HFFc6 (cell line): ENCODE measurements at regions not wholly inside any gene's neighbourhood (a gene's known extent, or its start where the extent isn't known, plus 50 kb on each side); places are given as distances from the start of the nearest gene placed in this dataset.

Experiments used
- DNase-seq: peaks from one replicate; pipeline ENCODE4 v3.0.0-alpha.2; 2018
- H3K27ac Mint-ChIP-seq: 2 replicates; pipeline ENCODE4 v1.8.0; 2020; ENCODE audit warnings: mild to moderate bottlenecking, mixed read lengths
- H3K27me3 Mint-ChIP-seq: 2 replicates; pipeline ENCODE4 v1.8.0; 2021; ENCODE audit warnings: mild to moderate bottlenecking, moderate library complexity, mixed read lengths; ENCODE audit not compliant: insufficient read depth
- H3K36me3 Mint-ChIP-seq: 2 replicates; pipeline ENCODE4 v1.8.0; 2021; ENCODE audit warnings: low read depth, mixed read lengths
- H3K4me1 Mint-ChIP-seq: 2 replicates; pipeline ENCODE4 v1.8.0; 2020; ENCODE audit warnings: low read depth, mixed read lengths
- H3K4me3 Mint-ChIP-seq: 2 replicates; pipeline ENCODE4 v1.8.0; 2020; ENCODE audit warnings: mild to moderate bottlenecking, moderate library complexity, mixed read lengths
- H3K9me3 Mint-ChIP-seq: 2 replicates; pipeline ENCODE4 v1.8.0; 2020; ENCODE audit warnings: mild to moderate bottlenecking, mixed read lengths
- CTCF ChIP-seq: fragments of 200-600 bp; sonication (generic); IDR thresholded peaks from 2 replicates; pipeline ENCODE4 v1.5.0; 2021; ENCODE audit warnings: antibody characterized with exemption, mild to moderate bottlenecking

- no peaks in the 10 kb centered on the region for H3K36me3 Mint-ChIP-seq
- no peak overlapping the region for H3K4me3 Mint-ChIP-seq
- peaks cover 43% of the 10 kb centered on the region for H3K4me1 Mint-ChIP-seq
- TF ChIP-seq CTCF, result no peak
- DNase-seq, result no peak
- no peaks in the 10 kb centered on the region for H3K9me3 Mint-ChIP-seq
- no peak overlapping the region for H3K27ac Mint-ChIP-seq
- no peaks in the 10 kb centered on the region; the same call in 1 of the 2 replicates for H3K27me3 Mint-ChIP-seq
Measured at GRCh38 chr2:226551522-226552250, 247.9 kb downstream of the IRS1 start.

- DNase-seq, result no peak
- no peaks in the 10 kb centered on the region; the same call in 1 of the 2 replicates for H3K27me3 Mint-ChIP-seq
- peaks cover 34% of the 10 kb centered on the region for H3K4me1 Mint-ChIP-seq
- peaks cover under 1% of the 10 kb centered on the region; the same call in 1 of the 2 replicates for H3K36me3 Mint-ChIP-seq
- H3K9me3 Mint-ChIP-seq, result no peaks in the 10 kb centered on the region
- no peak overlapping the region for H3K27ac Mint-ChIP-seq
- no peak overlapping the region for H3K4me3 Mint-ChIP-seq
- no peak for TF ChIP-seq CTCF
Measured at GRCh38 chr2:226550801-226551200, 248.8 kb downstream of the IRS1 start.

GRCh38 chr2:226548732-226549131 is 250.9 kb downstream of the IRS1 start:
- no peak overlapping the region for H3K27ac Mint-ChIP-seq
- no peaks in the 10 kb centered on the region; the same call in 1 of the 2 replicates for H3K27me3 Mint-ChIP-seq
- H3K4me1 Mint-ChIP-seq, result peaks cover 29% of the 10 kb centered on the region
- H3K4me3 Mint-ChIP-seq, result no peak overlapping the region
- H3K36me3 Mint-ChIP-seq, result peaks cover 5% of the 10 kb centered on the region; the same call in 1 of the 2 replicates
- peak; percentile 8 for DNase-seq
- no peaks in the 10 kb centered on the region for H3K9me3 Mint-ChIP-seq
- no peak for TF ChIP-seq CTCF

- no peak for TF ChIP-seq CTCF
- peaks cover 10% of the 10 kb centered on the region; the same call in 1 of the 2 replicates for H3K36me3 Mint-ChIP-seq
- no peaks in the 10 kb centered on the region; the same call in 1 of the 2 replicates for H3K27me3 Mint-ChIP-seq
- no peak overlapping the region for H3K4me3 Mint-ChIP-seq
- no peak overlapping the region for H3K27ac Mint-ChIP-seq
- no peaks in the 10 kb centered on the region for H3K9me3 Mint-ChIP-seq
- DNase-seq, result no peak
- peaks cover 29% of the 10 kb centered on the region for H3K4me1 Mint-ChIP-seq
Measured at GRCh38 chr2:226544596-226545210, 254.9 kb downstream of the IRS1 start.

DNA sequence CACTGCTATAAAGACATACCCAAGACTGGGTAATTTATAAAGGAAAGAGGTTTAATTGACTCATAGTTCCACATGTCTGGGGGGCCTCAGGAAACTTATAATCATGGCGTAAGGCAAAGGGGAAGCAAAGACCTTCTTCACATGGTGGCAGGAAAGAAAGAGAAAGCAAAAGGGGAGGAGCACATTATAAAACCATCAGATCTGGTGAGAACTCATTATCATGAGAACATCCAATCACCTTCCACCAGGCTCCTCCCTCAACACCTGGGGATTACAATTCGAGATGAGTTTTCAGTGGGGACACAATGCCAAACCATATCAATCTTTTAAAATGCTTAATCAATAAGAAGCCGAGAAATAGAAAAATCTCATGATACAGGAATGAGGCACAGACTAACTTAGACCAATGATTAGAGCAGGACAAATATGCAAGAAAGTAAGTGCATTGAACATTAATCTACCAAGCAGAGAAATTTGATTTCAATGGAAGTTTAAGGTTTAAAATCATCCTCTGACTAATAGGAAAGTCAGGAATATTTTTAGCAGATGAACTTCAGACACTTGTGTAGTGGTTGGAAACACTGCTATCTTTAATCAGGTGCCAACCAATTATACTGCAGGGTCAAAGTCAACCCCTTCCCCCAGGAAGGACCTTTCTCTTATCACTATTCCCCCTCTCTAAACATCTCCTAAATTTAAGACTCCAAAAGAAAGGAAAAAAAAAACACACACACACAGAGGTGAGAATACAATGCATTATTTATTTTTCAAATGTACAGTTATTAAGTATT is 259.2 kb downstream of the IRS1 start:
- H3K27me3 Mint-ChIP-seq, result no peaks in the 10 kb centered on the region; the same call in 1 of the 2 replicates
- no peak for DNase-seq
- peaks cover 5% of the 10 kb centered on the region; the same call in 1 of the 2 replicates for H3K36me3 Mint-ChIP-seq
- TF ChIP-seq CTCF, result no peak
- H3K4me3 Mint-ChIP-seq, result no peak overlapping the region
- no peak overlapping the region for H3K27ac Mint-ChIP-seq
- no peaks in the 10 kb centered on the region for H3K9me3 Mint-ChIP-seq
- peaks cover 18% of the 10 kb centered on the region for H3K4me1 Mint-ChIP-seq
